Liver (tissue), 2 donors: ENCODE measurements at regions not wholly inside any gene's neighbourhood (a gene's known extent, or its start where the extent isn't known, plus 50 kb on each side); places are given as distances from the start of the nearest gene placed in this dataset.

Experiments
- JUND ChIP-seq, 2 donors: IDR thresholded peaks; 2 replicates each; pipeline ENCODE4 v1.6.1; 2016; ENCODE audit warnings: antibody characterized with exemption in 2 of 2
- MAX ChIP-seq: IDR thresholded peaks from 2 replicates; pipeline ENCODE4 v1.6.1; 2016; ENCODE audit warnings: antibody characterized with exemption
- TAF1 ChIP-seq: conservative IDR thresholded peaks from 2 replicates; pipeline ENCODE4 v1.6.1; 2016; ENCODE audit warnings: antibody characterized with exemption, mild to moderate bottlenecking
- YY1 ChIP-seq: IDR thresholded peaks from 2 replicates; pipeline ENCODE4 v1.6.1; 2016; ENCODE audit warnings: antibody characterized with exemption, mild to moderate bottlenecking
- donor health status: healthy.

GRCh38 chr3:23068016-23068728 lies 135.0 kb upstream of the UBE2E2 start:
- TF ChIP-seq YY1 = no peak
- TF ChIP-seq MAX = no peak
- TF ChIP-seq JUND (IDR thresholded peaks at IDR 0.05) = no peak
- no peak for TF ChIP-seq TAF1
